GM19438 (cell line): ENCODE measurements at regions not wholly inside any gene's neighbourhood (a gene's known extent, or its start where the extent isn't known, plus 50 kb on each side); places are given as distances from the start of the nearest gene placed in this dataset.

Experiments used
- ATAC-seq: cut with Tn5 transposase; IDR thresholded peaks from one replicate; pipeline ENCODE4 v1.9.1; 2021; ENCODE audit warnings: low read depth; ENCODE audit not compliant: unreplicated experiment

- ATAC-seq = no peak
These were observed 464.9 kb downstream of the TLE1 start for GRCh38 chr9:81224166-81225081.

GRCh38 chr9:81214975-81215374 is 474.4 kb downstream of the TLE1 start:
- no peak for ATAC-seq

GRCh38 chr9:81213456-81213855 is 475.9 kb downstream of the TLE1 start:
- ATAC-seq = no peak

- no peak for ATAC-seq
These were observed 477.6 kb downstream of the TLE1 start for GRCh38 chr9:81211741-81212140.

GRCh38 chr9:81207651-81208050 is 481.7 kb downstream of the TLE1 start:
- ATAC-seq = no peak

DNA sequence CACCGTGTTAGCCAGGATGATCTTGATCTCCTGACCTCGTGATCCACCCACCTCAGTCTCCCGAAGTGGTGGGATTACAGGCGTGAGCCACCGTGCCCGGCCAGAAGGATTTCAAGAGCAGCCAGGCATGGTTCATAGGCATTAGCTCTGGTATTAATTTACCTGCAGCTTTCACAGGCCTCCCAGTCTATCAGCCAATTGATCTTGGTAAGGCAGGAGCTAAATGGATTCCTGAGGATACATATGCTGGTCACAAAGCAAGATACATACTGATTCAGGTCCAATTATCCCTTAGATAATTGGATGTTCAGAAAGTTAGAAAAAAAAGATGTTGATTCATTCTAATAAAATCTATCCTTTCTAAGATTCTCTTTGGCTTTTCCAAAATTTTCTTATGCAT is 487.1 kb downstream of the TLE1 start:
- ATAC-seq = no peak

- ATAC-seq = no peak
These were observed 494.1 kb downstream of the TLE1 start for GRCh38 chr9:81195206-81195605.

- no peak for ATAC-seq
These were observed 495.7 kb downstream of the TLE1 start for GRCh38 chr9:81193362-81194339.

- ATAC-seq = no peak
These were observed 498.1 kb downstream of the TLE1 start for GRCh38 chr9:81191222-81191621.

- no peak for ATAC-seq
These were observed 498.7 kb downstream of the TLE1 start for GRCh38 chr9:81190659-81191058.

DNA sequence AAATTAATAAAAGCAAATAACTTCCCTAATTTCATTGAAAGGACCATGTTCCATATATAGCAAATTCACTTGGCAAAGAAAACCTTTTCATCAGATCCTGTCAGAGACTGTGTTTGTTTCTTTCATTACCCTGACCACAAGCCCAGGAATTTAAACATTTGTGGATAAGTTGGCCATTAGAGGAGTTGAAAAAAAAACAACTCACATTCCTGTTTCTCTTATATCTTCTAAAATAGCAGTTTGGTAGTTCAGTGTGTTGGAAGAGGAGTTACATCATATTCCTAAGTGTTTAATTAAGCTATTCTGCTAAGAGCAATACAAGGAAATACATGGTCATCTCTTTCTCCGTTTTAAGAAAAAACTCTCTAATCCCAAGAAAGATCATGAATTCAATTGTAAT is 505.6 kb downstream of the TLE1 start:
- ATAC-seq = no peak

- ATAC-seq = no peak
These were observed 506.9 kb downstream of the TLE1 start for GRCh38 chr9:81182431-81182830.

DNA sequence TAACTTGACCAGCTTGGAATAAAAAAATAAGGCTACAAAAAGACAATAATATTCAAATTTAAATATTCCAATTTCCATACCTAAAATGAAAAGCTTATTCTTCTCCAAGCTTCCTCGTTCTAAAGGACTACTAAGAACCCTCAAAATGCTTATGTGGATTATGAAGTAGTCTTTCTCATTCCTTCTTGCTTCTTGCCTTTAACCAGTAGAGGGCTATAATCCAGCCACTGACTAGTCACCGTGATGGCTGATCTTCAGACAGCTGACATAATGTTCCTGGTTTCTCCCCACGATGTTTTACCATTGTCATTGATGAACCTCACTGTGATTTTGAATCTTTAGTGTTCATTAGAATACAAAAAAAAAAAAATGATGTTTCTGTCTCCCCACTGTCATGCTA is 515.3 kb downstream of the TLE1 start:
- ATAC-seq = no peak

- no peak for ATAC-seq
These were observed 517.7 kb downstream of the TLE1 start for GRCh38 chr9:81171689-81172088.

GRCh38 chr9:81162361-81162760 is 527.0 kb downstream of the TLE1 start:
- no peak for ATAC-seq

DNA sequence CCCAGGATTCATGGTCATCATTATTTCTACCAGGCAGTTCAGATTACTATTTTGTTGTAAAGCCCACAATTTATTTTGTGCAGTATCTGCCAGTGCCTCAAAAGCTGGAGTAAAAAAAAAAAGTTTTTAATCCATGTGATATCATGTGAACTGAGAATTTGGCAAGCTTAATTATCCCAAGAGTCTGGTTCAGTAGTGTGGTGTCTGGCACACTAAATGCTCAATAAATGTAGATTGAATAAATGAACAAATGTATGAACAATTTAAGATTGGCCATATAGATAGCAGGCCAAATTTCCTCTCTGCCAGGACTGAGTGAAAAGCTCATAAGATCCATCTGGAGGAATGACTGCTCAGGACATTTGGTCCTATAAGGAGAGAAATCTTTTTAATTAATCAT is 533.0 kb downstream of the TLE1 start:
- ATAC-seq = no peak

DNA sequence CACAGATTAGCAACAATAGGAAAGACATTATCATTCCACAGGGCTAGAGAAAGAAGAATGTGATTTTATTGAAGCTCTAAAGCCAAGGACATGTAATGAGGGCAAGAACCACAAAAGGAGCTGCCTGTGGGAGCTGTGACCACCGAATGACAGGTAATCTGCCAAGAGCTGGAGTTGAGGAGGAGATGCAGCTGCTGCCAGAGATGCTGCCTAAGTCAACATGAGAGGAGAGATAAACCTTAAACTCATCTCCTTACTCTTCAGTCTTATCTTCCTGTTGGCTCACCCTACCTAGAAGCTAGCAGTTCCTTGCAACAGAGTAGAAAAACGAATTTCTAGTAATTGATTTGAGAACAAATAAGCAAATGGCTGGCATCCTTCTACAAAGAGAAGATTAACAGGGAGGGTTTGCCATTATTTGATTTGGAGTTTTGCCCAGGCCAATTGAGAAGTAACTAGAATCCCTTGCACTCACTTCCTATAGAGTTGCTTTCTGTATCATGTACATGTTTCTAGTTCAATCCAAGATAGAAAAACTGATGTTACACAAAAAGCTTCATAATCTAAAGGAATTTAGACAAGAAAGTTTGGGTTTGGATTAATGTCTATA is 539.2 kb downstream of the TLE1 start:
- ATAC-seq = no peak

- ATAC-seq = no peak
These were observed 542.5 kb downstream of the TLE1 start for GRCh38 chr9:81146684-81147337.

GRCh38 chr9:81146241-81146640 is 543.1 kb downstream of the TLE1 start:
- no peak for ATAC-seq

- ATAC-seq = no peak
These were observed 543.9 kb downstream of the TLE1 start for GRCh38 chr9:81145331-81145963.
